ENCODE measurements at regions not wholly inside any gene's neighbourhood (a gene's known extent, or its start where the extent isn't known, plus 50 kb on each side); places are given as distances from the start of the nearest gene placed in this dataset.

- TF ChIP-seq RNF2 (IDR thresholded peaks at IDR 0.05; ENCODE audit: borderline replicate concordance, low read depth, low read length, missing control alignments, poor library complexity, severe bottlenecking) (no peak), HDAC2 (IDR thresholded peaks at IDR 0.05; ENCODE audit: borderline replicate concordance in 1 of 2, low read depth in 2 of 2, low read length in 2 of 2) (no peak), EP300 (IDR thresholded peaks at IDR 0.05; ENCODE audit: borderline replicate concordance in 1 of 2, low read depth in 2 of 2, low read length in 2 of 2) (no peak), EZH2 (IDR thresholded peaks at IDR 0.05; ENCODE audit: low read depth, low read length, severe bottlenecking) (no peak), POLR2AphosphoS5 (IDR thresholded peaks at IDR 0.05; ENCODE audit: low read depth, low read length) (no peak), SUZ12 (IDR thresholded peaks at IDR 0.05; ENCODE audit: low read length) (no peak), CHD1 (IDR thresholded peaks at IDR 0.05; ENCODE audit: low read depth, low read length) (no peak), CTCF (IDR thresholded peaks at IDR 0.05; ENCODE audit: control extremely low read depth in 1 of 3, insufficient read depth in 1 of 3, low read depth in 1 of 3, low read length in 3 of 3) (no peak), EGR1 (IDR thresholded peaks at IDR 0.05; ENCODE audit: borderline replicate concordance, low read depth, low read length) (no peak), POLR2A (IDR thresholded peaks at IDR 0.05; ENCODE audit: control extremely low read depth in 1 of 2, low read depth in 2 of 2, low read length in 2 of 2) (no peak), MAFK (IDR thresholded peaks at IDR 0.05; ENCODE audit: low read depth, low read length) (no peak), CHD2 (IDR thresholded peaks at IDR 0.05; ENCODE audit: low read length) (no peak), RBBP5 (IDR thresholded peaks at IDR 0.05; ENCODE audit: borderline replicate concordance, low read depth, low read length) (no peak)
Measured at GRCh38 chr7:135856356-135857144, 107.9 kb upstream of the FAM180A start.

Data from H1 (cell line).